ENCODE measurements at regions not wholly inside any gene's neighbourhood (a gene's known extent, or its start where the extent isn't known, plus 50 kb on each side); places are given as distances from the start of the nearest gene placed in this dataset.

- in situ Hi-C loops (cut with MboI; ENCODE audit: low sequenced_read_pairs in 4 of 4) (no loop called here), intact Hi-C loops (cut with DNase I; ENCODE audit: low total_unique reads) (no loop called here)
- no peaks in the 10 kb centered on the region for H3K27me3 ChIP-seq
- ATAC-seq (no peak), DNase-seq (no peak)
- no peak overlapping the region for H3K4me3 ChIP-seq
- no peaks in the 10 kb centered on the region for H3K36me3 ChIP-seq
- peaks cover 4% of the 10 kb centered on the region in 2 donors for H3K4me1 ChIP-seq
- no peak for TF ChIP-seq POLR2A (IDR thresholded peaks at IDR 0.05)
- TF ChIP-seq, protein P1, sequence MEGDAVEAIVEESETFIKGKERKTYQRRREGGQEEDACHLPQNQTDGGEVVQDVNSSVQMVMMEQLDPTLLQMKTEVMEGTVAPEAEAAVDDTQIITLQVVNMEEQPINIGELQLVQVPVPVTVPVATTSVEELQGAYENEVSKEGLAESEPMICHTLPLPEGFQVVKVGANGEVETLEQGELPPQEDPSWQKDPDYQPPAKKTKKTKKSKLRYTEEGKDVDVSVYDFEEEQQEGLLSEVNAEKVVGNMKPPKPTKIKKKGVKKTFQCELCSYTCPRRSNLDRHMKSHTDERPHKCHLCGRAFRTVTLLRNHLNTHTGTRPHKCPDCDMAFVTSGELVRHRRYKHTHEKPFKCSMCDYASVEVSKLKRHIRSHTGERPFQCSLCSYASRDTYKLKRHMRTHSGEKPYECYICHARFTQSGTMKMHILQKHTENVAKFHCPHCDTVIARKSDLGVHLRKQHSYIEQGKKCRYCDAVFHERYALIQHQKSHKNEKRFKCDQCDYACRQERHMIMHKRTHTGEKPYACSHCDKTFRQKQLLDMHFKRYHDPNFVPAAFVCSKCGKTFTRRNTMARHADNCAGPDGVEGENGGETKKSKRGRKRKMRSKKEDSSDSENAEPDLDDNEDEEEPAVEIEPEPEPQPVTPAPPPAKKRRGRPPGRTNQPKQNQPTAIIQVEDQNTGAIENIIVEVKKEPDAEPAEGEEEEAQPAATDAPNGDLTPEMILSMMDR (IDR thresholded peaks at IDR 0.05 in 4 of 5, conservative IDR thresholded peaks at IDR 0.05 in 1 of 5) = no peak
- H3K9me3 ChIP-seq = no peaks in the 10 kb centered on the region
- no peak overlapping the region for H3K27ac ChIP-seq
These were observed 113.7 kb upstream of the MDM1 start for GRCh38 chr12:68445824-68446223.

GRCh38 chr12:68446384-68446783 is 114.2 kb upstream of the MDM1 start:
- no peak for ATAC-seq
- Histone ChIP-seq H3K4me1 (peaks cover 7 to 10% of the 10 kb centered on the region in 2 donors), H3K27ac (no peak overlapping the region), H3K27me3 (no peaks in the 10 kb centered on the region), H3K9me3 (no peaks in the 10 kb centered on the region), H3K36me3 (no peaks in the 10 kb centered on the region), H3K4me3 (no peak overlapping the region)
- in situ Hi-C loops (cut with MboI; ENCODE audit: low sequenced_read_pairs in 4 of 4) (no loop called here), intact Hi-C loops (cut with DNase I; ENCODE audit: low total_unique reads) (no loop called here)
- no peak for DNase-seq
- no peak for TF ChIP-seq POLR2A (IDR thresholded peaks at IDR 0.05)
- TF ChIP-seq, protein P1 (IDR thresholded peaks at IDR 0.05 in 4 of 5, conservative IDR thresholded peaks at IDR 0.05 in 1 of 5) = no peak

GRCh38 chr12:68446901-68447796 is 115.0 kb upstream of the MDM1 start:
- in situ Hi-C loops (cut with MboI; ENCODE audit: low sequenced_read_pairs in 4 of 4) = no loop called here

DNA sequence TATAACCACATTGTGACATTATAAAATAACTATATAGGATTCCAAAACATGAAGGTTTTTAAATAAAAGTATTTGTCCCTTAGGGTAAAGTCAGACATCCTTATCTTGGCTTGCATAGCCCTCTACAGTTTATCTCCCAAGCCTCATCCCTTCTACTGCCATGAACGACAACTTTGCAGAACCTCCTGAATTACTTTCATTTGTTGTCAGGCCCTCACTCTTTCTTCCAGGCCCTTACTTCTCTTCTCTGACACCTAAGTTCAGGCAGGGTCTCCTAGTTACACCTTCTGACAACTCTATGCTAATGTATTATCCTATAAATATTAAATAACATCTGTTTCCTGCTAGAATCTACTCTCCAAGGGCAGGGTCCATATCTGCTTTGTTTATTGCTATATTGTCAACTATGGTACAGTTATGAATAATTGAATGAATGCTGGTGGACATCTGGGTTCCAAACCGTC is 115.7 kb upstream of the MDM1 start:
- TF ChIP-seq POLR2A (IDR thresholded peaks at IDR 0.05) = no peak
- TF ChIP-seq, protein P1 (IDR thresholded peaks at IDR 0.05 in 4 of 5, conservative IDR thresholded peaks at IDR 0.05 in 1 of 5) = no peak
- Histone ChIP-seq H3K27me3 (no peaks in the 10 kb centered on the region), H3K4me3 (no peak overlapping the region), H3K4me1 (peaks cover 19 to 20% of the 10 kb centered on the region in 2 donors), H3K36me3 (no peaks in the 10 kb centered on the region), H3K27ac (no peak overlapping the region), H3K9me3 (no peaks in the 10 kb centered on the region)
- DNase-seq (no peak), ATAC-seq (no peak)
- in situ Hi-C loops (cut with MboI; ENCODE audit: low sequenced_read_pairs in 4 of 4) (no loop called here), intact Hi-C loops (cut with DNase I; ENCODE audit: low total_unique reads) (no loop called here)

More at GRCh38 chr12:68446901-68447796, 115.0 kb upstream of the MDM1 start:
- H3K4me3 ChIP-seq = no peak overlapping the region
- no peaks in the 10 kb centered on the region for H3K9me3 ChIP-seq
- H3K27me3 ChIP-seq = no peaks in the 10 kb centered on the region
- intact Hi-C loops (cut with DNase I; ENCODE audit: low total_unique reads) = no loop called here
- no peak overlapping the region for H3K27ac ChIP-seq
- TF ChIP-seq POLR2A (IDR thresholded peaks at IDR 0.05) = no peak
- TF ChIP-seq, protein P1 (IDR thresholded peaks at IDR 0.05 in 4 of 5, conservative IDR thresholded peaks at IDR 0.05 in 1 of 5) = no peak
- ATAC-seq (peak; percentile 42 to 54), DNase-seq (no peak)
- H3K36me3 ChIP-seq = no peaks in the 10 kb centered on the region
- peaks cover 15 to 18% of the 10 kb centered on the region in 2 donors for H3K4me1 ChIP-seq
